Vagina (tissue), 2 donors: ENCODE measurements at regions not wholly inside any gene's neighbourhood (a gene's known extent, or its start where the extent isn't known, plus 50 kb on each side); places are given as distances from the start of the nearest gene placed in this dataset.
"Not testable (repeated sequence)": the region's sequence is repeated elsewhere in the genome, so short reads cannot be mapped to it uniquely, and the experiment has no call there.

ENCODE experiments used
- CTCF ChIP-seq, 3 experiments: fragments of 450-650 bp in 2 of 3; fragments of 200-600 bp in 1 of 3; sonication (generic) in 1 of 3; IDR thresholded peaks; one replicate each; pipeline ENCODE4 v1.5.1; 2017 to 2019; ENCODE audit warnings: antibody characterized with exemption in 3 of 3, mild to moderate bottlenecking in 2 of 3, moderate library complexity in 2 of 3
- POLR2A ChIP-seq, 2 donors: fragments of 450-650 bp; IDR thresholded peaks; one replicate each; pipeline ENCODE4 v1.6.1; 2017; ENCODE audit warnings: antibody characterized with exemption in 2 of 2, mild to moderate bottlenecking in 2 of 2, moderate library complexity in 2 of 2
- POLR2AphosphoS5 ChIP-seq, 2 donors: sonication (generic); formaldehyde crosslinking; IDR thresholded peaks; one replicate each; pipeline ENCODE4 v1.9.0; 2017; ENCODE audit warnings: antibody characterized with exemption in 2 of 2, mild to moderate bottlenecking in 2 of 2, low read depth in 1 of 2; ENCODE audit not compliant: insufficient read depth in 1 of 2

GRCh38 chr5:177836191-177836590 lies 53.5 kb upstream of the FAM153A start:
- not testable (repeated sequence) for TF ChIP-seq CTCF (IDR thresholded peaks at IDR 0.05); POLR2A (IDR thresholded peaks at IDR 0.05); POLR2AphosphoS5 (IDR thresholded peaks at IDR 0.05; ENCODE audit: insufficient read depth in 1 of 2, low read depth in 1 of 2)
